ENCODE measurements at regions not wholly inside any gene's neighbourhood (a gene's known extent, or its start where the extent isn't known, plus 50 kb on each side); places are given as distances from the start of the nearest gene placed in this dataset.

GRCh38 chr7:145903658-145904057, 212.9 kb upstream of the CNTNAP2 start:
- Histone ChIP-seq H3K36me3 (ENCODE audit: control insufficient read depth, insufficient read depth, low read length) (no peaks in the 10 kb centered on the region), H3K27ac (no peak overlapping the region), H3K4me1 (no peaks in the 10 kb centered on the region), H3K79me2 (no peaks in the 10 kb centered on the region), H3K27me3 (ENCODE audit: control insufficient read depth, insufficient read depth, low read length) (no peaks in the 10 kb centered on the region), H3K4me3 (ENCODE audit: low read depth, low read length) (no peak overlapping the region), H3K9ac (no peak overlapping the region), H3K4me2 (ENCODE audit: low read length) (no peak overlapping the region), H2AFZ (no peak overlapping the region), H3K9me3 (ENCODE audit: control insufficient read depth, low read length) (no peaks in the 10 kb centered on the region)
- no peak for TF ChIP-seq CTCF (IDR thresholded peaks at IDR 0.05)

DNA sequence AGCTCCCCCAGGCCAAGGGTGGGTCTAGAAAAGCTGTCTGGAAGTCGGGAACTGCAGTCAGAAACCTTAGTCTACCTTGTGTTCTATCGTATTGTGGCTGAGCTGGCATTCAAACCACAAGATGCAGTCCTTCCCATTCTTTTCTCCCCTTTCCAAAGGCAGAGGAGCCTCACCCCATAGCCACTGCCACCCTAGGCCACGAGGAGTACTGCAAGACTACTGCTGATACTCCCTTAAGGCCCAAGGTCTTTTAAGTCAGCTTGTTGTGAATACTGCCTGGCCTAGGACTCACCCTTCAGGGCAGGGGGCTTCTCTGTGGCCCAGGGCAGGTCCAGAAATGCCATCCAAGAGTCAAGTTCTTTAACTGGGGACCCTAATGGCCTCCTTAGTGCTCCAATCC, 214.5 kb upstream of the CNTNAP2 start:
- H3K9me3 ChIP-seq (ENCODE audit: control insufficient read depth, low read length), result no peaks in the 10 kb centered on the region
- H3K4me1 ChIP-seq, result no peaks in the 10 kb centered on the region
- no peaks in the 10 kb centered on the region for H3K27me3 ChIP-seq (ENCODE audit: control insufficient read depth, insufficient read depth, low read length)
- H3K27ac ChIP-seq, result no peak overlapping the region
- H3K36me3 ChIP-seq (ENCODE audit: control insufficient read depth, insufficient read depth, low read length), result no peaks in the 10 kb centered on the region
- H3K4me2 ChIP-seq (ENCODE audit: low read length), result no peak overlapping the region
- H3K4me3 ChIP-seq (ENCODE audit: low read depth, low read length), result no peak overlapping the region
- no peak for TF ChIP-seq CTCF (IDR thresholded peaks at IDR 0.05)
- no peak overlapping the region for H3K9ac ChIP-seq
- no peaks in the 10 kb centered on the region for H3K79me2 ChIP-seq
- H2AFZ ChIP-seq, result no peak overlapping the region

GRCh38 chr7:145899938-145900337, 216.7 kb upstream of the CNTNAP2 start:
- H3K27ac ChIP-seq, result no peak overlapping the region
- H3K79me2 ChIP-seq, result no peaks in the 10 kb centered on the region

DNA sequence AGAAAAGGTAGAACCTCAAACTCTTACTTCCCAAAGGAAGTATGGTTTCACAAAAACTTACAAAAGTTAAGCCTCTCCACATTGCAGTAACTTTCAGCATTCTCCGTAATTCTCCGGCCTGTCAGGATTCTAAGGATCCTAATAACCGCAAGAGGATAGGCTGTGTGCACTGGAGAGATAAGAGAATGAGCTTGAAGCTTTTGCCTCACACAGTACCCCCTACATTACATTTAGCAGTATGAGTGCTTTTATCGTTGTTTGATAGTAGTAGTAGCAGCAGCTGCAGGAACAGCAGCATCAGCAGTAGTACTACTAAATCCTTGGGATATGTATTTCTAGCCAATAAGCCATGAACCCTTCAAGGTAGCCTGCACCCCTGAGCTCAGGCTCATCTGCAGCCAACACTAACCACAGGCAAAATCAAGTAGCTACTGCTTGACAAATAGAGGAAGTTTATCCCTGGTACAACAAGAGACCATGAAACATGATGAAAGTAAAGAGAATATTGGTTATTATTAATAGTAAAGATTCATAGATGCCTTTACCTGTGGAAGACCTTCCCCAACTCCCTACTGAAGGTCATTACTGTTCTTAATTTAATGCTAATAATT, 222.6 kb upstream of the CNTNAP2 start:
- Histone ChIP-seq H3K9ac (no peak overlapping the region), H3K27me3 (ENCODE audit: control insufficient read depth, insufficient read depth, low read length) (no peaks in the 10 kb centered on the region), H2AFZ (no peak overlapping the region), H3K4me3 (ENCODE audit: low read depth, low read length) (no peak overlapping the region), H3K9me3 (ENCODE audit: control insufficient read depth, low read length) (no peaks in the 10 kb centered on the region), H3K4me1 (no peaks in the 10 kb centered on the region), H3K79me2 (no peaks in the 10 kb centered on the region), H3K36me3 (ENCODE audit: control insufficient read depth, insufficient read depth, low read length) (no peaks in the 10 kb centered on the region), H3K27ac (no peak overlapping the region), H3K4me2 (ENCODE audit: low read length) (no peak overlapping the region)
- no peak for TF ChIP-seq CTCF (IDR thresholded peaks at IDR 0.05)

More at GRCh38 chr7:145899938-145900337, 216.7 kb upstream of the CNTNAP2 start:
- Histone ChIP-seq H3K9me3 (ENCODE audit: control insufficient read depth, low read length) (no peaks in the 10 kb centered on the region), H3K36me3 (ENCODE audit: control insufficient read depth, insufficient read depth, low read length) (no peaks in the 10 kb centered on the region), H2AFZ (no peak overlapping the region), H3K9ac (no peak overlapping the region), H3K4me1 (no peaks in the 10 kb centered on the region), H3K4me2 (ENCODE audit: low read length) (no peak overlapping the region), H3K4me3 (ENCODE audit: low read depth, low read length) (no peak overlapping the region), H3K27me3 (ENCODE audit: control insufficient read depth, insufficient read depth, low read length) (no peaks in the 10 kb centered on the region)
- no peak for TF ChIP-seq CTCF (IDR thresholded peaks at IDR 0.05)

All from parathyroid adenoma (tissue), 2 donors.